ENCODE measurements at regions not wholly inside any gene's neighbourhood (a gene's known extent, or its start where the extent isn't known, plus 50 kb on each side); places are given as distances from the start of the nearest gene placed in this dataset.
A peak's percentile ranks its signal among the peaks of the same experiment; 100 is the strongest.
"Not testable (repeated sequence)": the region's sequence is repeated elsewhere in the genome, so short reads cannot be mapped to it uniquely, and the experiment has no call there.

DNA sequence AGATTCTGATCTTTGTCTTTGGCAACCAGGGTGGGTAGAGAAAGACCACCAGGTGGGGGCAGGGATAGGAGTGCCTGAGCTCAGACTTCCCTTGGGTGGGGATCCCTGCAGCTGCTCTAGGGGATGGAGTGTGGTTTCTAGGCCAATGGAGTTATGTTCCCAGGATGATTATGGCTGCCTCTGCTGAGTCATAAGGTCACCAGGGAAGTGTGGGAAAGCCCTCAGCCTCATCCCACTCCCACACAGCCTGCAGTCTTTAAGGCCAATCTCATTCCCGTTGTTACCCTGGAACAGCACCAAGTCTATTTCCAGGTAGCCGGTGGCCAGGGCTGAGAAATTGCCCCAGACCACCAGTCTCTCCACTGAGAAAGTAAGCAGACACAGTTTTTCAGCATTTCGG is 2269.3 kb upstream of the RAG2 start:
- Histone ChIP-seq H3K36me3 (ENCODE audit: control insufficient read depth, insufficient read depth, low read length) (no peaks in the 10 kb centered on the region), H3K27me3 (ENCODE audit: control insufficient read depth, insufficient read depth, low read length) (no peaks in the 10 kb centered on the region), H3K4me3 (ENCODE audit: low read depth, low read length) (no peak overlapping the region)
- TF ChIP-seq, protein P1, sequence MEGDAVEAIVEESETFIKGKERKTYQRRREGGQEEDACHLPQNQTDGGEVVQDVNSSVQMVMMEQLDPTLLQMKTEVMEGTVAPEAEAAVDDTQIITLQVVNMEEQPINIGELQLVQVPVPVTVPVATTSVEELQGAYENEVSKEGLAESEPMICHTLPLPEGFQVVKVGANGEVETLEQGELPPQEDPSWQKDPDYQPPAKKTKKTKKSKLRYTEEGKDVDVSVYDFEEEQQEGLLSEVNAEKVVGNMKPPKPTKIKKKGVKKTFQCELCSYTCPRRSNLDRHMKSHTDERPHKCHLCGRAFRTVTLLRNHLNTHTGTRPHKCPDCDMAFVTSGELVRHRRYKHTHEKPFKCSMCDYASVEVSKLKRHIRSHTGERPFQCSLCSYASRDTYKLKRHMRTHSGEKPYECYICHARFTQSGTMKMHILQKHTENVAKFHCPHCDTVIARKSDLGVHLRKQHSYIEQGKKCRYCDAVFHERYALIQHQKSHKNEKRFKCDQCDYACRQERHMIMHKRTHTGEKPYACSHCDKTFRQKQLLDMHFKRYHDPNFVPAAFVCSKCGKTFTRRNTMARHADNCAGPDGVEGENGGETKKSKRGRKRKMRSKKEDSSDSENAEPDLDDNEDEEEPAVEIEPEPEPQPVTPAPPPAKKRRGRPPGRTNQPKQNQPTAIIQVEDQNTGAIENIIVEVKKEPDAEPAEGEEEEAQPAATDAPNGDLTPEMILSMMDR (IDR thresholded peaks at IDR 0.05; ENCODE audit: insufficient read depth, low read length, severe bottlenecking) = no peak
- DNase-seq (ENCODE audit: low read depth) = no peak
- FAIRE-seq = no peak

DNA sequence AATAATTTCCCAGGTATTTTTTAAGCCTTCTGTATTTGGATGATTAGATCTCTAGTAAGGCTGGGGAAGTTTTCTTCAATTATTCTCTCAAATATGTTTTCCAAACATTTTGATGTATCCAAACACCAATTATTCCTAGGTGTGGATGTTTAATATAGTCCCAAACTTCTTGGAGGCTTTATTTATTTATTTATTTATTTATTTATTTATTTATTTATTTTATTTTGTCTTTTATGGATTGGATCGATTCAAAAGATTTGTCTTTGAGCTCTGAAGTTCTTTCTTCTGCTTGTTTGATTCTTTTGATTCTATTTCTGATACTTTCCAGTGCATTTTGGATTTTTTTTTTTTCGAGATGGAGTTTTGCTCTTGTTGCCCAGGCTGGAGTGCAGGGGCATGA is 2267.9 kb upstream of the RAG2 start:
- TF ChIP-seq, protein P1 (IDR thresholded peaks at IDR 0.05; ENCODE audit: insufficient read depth, low read length, severe bottlenecking) = no peak
- Histone ChIP-seq H3K36me3 (ENCODE audit: control insufficient read depth, insufficient read depth, low read length) (no peaks in the 10 kb centered on the region), H3K27me3 (ENCODE audit: control insufficient read depth, insufficient read depth, low read length) (no peaks in the 10 kb centered on the region), H3K4me3 (ENCODE audit: low read depth, low read length) (no peak overlapping the region)
- FAIRE-seq (no peak), DNase-seq (ENCODE audit: low read depth) (no peak)

DNA sequence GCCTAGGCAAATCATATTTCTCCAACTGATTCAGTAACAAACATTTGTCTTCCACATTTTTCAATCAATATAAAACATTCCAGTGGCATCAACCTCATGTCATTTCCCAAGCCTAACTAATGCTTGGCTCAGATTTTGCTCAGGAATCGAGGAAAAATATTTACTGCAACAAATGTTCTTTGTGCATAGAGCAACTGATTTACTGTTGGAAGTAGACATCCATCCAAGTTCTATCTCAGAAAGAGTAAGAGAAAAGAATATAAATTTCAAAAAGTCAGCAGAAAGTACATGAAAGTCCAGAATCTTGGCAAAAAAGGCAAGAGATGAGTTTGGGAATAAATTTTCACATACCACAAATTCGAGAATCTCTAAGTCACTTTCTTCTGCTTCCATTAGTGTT is 2245.0 kb upstream of the RAG2 start:
- FAIRE-seq = no peak
- Histone ChIP-seq H3K36me3 (ENCODE audit: control insufficient read depth, insufficient read depth, low read length) (no peaks in the 10 kb centered on the region), H3K4me3 (ENCODE audit: low read depth, low read length) (no peak overlapping the region), H3K27me3 (ENCODE audit: control insufficient read depth, insufficient read depth, low read length) (no peaks in the 10 kb centered on the region)
- TF ChIP-seq, protein P1 (IDR thresholded peaks at IDR 0.05; ENCODE audit: insufficient read depth, low read length, severe bottlenecking) = no peak
- DNase-seq (ENCODE audit: low read depth) = no peak

DNA sequence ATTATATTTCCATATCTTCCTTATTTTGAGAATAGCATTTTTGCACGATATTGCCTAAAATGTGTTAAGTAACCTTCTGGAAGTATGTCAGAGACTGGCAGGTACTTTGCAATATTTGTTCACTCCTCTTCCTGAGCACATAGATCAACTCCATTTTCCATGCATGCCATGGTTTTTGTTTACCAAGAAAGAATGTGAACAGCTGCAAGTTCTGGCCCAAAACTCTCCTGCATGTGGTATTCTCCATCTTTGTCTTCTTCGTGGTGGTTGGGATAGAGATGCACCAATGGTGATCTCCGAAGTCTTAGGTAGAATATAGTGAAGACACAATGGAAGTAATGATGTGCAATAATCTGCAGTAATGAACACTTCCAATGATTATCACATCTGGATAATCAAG is 2241.0 kb upstream of the RAG2 start:
- no peaks in the 10 kb centered on the region for H3K27me3 ChIP-seq (ENCODE audit: control insufficient read depth, insufficient read depth, low read length)
- FAIRE-seq (no peak), DNase-seq (ENCODE audit: low read depth) (no peak)
- TF ChIP-seq, protein P1 (IDR thresholded peaks at IDR 0.05; ENCODE audit: insufficient read depth, low read length, severe bottlenecking) = no peak
- no peak overlapping the region for H3K4me3 ChIP-seq (ENCODE audit: low read depth, low read length)
- H3K36me3 ChIP-seq (ENCODE audit: control insufficient read depth, insufficient read depth, low read length) = no peaks in the 10 kb centered on the region

DNA sequence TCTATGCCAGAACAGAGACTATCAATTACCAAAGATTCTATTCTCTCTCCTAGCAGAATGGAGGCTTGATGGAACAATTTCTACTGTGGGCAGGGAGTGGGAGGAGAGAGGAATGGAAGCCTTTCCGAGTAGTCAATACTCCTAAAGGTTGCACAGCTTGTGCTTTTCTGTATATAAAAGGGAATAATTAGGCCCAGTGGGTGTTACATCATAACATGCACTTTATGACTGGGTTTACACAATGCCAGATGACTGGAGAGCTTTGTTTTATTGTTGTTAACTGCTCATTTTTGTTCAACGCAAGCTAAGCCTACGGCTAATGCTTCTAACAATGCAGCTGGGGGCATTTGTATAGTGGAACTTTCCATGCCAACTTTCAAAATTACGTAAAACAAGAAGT is 2237.9 kb upstream of the RAG2 start:
- H3K27me3 ChIP-seq (ENCODE audit: control insufficient read depth, insufficient read depth, low read length) = no peaks in the 10 kb centered on the region
- H3K4me3 ChIP-seq (ENCODE audit: low read depth, low read length) = no peak overlapping the region
- DNase-seq (ENCODE audit: low read depth) (no peak), FAIRE-seq (no peak)
- no peaks in the 10 kb centered on the region for H3K36me3 ChIP-seq (ENCODE audit: control insufficient read depth, insufficient read depth, low read length)
- TF ChIP-seq, protein P1 (IDR thresholded peaks at IDR 0.05; ENCODE audit: insufficient read depth, low read length, severe bottlenecking) = no peak

DNA sequence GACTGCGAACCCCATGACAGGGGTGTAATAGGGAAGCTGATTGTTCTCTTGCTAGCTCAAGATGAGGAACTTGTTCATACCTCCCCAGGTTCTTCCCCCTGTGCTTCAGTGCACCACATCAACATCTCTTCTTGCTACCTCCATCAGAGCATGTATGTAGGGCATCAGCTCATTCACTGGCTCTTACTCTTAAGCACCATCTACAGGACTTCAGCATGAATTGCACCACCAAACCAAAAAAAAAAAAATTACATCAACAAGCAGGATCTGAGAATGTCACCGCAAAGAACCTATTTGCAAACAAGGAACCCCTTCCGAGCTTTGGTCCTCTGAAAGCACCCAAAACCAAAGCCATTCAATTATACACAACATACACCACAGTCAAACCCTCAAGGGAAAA is 2226.5 kb upstream of the RAG2 start:
- Histone ChIP-seq H3K4me3 (ENCODE audit: low read depth, low read length) (no peak overlapping the region), H3K36me3 (ENCODE audit: control insufficient read depth, insufficient read depth, low read length) (no peaks in the 10 kb centered on the region), H3K27me3 (ENCODE audit: control insufficient read depth, insufficient read depth, low read length) (no peaks in the 10 kb centered on the region)
- TF ChIP-seq, protein P1 (IDR thresholded peaks at IDR 0.05; ENCODE audit: insufficient read depth, low read length, severe bottlenecking) = peak; percentile 25
- FAIRE-seq (no peak), DNase-seq (ENCODE audit: low read depth) (peak; percentile 32)

DNA sequence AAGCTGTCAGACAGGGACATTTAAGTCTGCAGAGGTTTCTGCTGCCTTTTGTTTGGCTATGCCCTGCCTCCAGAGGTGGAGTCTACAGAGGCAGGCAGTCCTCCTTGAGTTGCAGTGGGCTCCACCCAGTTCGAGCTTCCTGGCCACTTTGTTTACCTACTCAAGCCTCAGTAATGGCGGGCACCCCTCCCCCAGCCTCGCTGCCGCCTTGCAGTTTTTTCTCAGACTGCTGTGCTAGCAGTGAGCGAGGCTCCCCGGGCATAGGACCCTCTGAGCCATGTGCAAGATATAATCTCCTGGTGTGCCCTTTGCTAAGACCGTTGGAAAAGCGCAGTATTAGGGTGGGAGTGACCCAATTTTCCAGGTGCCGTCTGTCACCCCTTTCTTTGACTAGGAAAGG is 2223.8 kb upstream of the RAG2 start:
- not testable (repeated sequence) for H3K4me3 ChIP-seq (ENCODE audit: low read depth, low read length); H3K27me3 ChIP-seq (ENCODE audit: control insufficient read depth, insufficient read depth, low read length); FAIRE-seq; H3K36me3 ChIP-seq (ENCODE audit: control insufficient read depth, insufficient read depth, low read length); DNase-seq (ENCODE audit: low read depth)

Data from bronchial epithelial cell (primary cell).